Neural progenitor cell (in vitro differentiated cells): ENCODE measurements at regions not wholly inside any gene's neighbourhood (a gene's known extent, or its start where the extent isn't known, plus 50 kb on each side); places are given as distances from the start of the nearest gene placed in this dataset.

ENCODE experiments used
- CTCF ChIP-seq: fragments of 200-600 bp; sonication (generic); IDR thresholded peaks from 2 replicates; pipeline ENCODE4 v1.5.1; 2017; ENCODE audit warnings: antibody characterized with exemption, mild to moderate bottlenecking
- EZH2 ChIP-seq: fragments of 200-600 bp; sonication (generic); IDR thresholded peaks from 2 replicates; pipeline ENCODE4 v1.6.1; 2017; ENCODE audit warnings: antibody characterized with exemption, mild to moderate bottlenecking, moderate library complexity

GRCh38 chr10:90167174-90168064 lies 466.0 kb downstream of the KIF20B start:
- TF ChIP-seq CTCF, result no peak
- TF ChIP-seq EZH2, result no peak
